GM18508 (cell line): ENCODE measurements at regions not wholly inside any gene's neighbourhood (a gene's known extent, or its start where the extent isn't known, plus 50 kb on each side); places are given as distances from the start of the nearest gene placed in this dataset.

Source experiments
- ATAC-seq: cut with Tn5 transposase; IDR thresholded peaks from one replicate; pipeline ENCODE4 v1.9.1; 2021; ENCODE audit warnings: moderate number of reproducible peaks; ENCODE audit not compliant: insufficient read depth, unreplicated experiment

GRCh38 chr5:62127098-62127736, 178.8 kb upstream of the KIF2A start:
- ATAC-seq: no peak

DNA sequence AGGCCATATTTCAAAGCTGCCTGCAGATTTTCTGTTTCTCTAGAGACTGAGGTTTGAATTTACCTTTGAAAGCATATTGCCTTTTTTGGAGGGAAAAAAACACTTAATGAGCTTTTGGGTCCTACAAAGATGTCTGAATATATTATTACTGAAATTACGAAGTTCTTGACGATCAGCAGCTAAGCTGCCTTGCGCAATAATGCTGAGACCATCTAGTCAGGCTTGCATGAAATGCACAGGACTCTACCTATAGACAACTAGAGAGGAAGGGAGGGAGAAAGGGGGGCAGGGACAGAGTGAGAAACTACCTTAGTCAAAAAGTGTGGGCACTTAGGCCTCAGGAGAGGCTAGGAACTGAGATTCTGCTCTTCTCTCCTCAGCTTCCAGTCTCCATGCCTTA, 175.9 kb upstream of the KIF2A start:
- no peak for ATAC-seq

DNA sequence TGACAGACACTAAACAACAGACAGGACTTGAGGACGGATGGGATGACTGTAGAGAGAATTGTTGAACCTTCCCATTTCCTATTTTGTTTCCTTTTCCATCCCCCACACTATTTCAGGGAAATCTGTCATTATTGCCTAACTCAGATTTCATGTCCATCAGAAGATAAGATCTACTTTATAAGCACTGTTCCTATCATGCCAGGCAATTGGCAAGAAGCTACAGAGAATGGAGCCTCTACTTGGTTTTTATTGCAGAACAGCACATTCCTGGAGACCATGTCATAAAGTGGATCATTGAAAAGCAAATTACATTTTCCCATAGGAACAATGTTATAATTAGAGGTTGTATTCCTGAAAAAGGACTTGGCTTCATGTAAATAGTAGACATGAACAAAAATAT, 173.7 kb upstream of the KIF2A start:
- no peak for ATAC-seq

- no peak for ATAC-seq
Observed at GRCh38 chr5:62133426-62133825, 172.6 kb upstream of the KIF2A start.

DNA sequence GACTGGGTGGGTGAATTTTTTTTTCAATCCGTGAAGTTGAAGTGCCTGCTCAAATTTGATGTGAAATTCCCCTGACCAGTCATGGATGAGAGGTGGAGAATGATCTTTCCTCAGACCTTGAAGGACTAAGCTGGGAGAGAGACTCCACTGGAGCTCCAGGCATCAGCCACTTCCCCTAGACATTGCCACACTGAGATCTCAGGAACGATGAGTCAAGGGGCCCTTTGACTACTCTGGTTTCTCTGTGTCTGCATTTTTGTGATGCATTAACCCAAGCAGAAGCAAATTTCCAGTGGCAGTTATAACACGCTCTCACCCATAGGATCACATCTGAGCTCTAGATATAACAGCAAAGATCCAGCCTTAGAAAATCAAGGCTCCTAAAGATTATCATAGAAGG, 171.2 kb upstream of the KIF2A start:
- ATAC-seq: no peak

DNA sequence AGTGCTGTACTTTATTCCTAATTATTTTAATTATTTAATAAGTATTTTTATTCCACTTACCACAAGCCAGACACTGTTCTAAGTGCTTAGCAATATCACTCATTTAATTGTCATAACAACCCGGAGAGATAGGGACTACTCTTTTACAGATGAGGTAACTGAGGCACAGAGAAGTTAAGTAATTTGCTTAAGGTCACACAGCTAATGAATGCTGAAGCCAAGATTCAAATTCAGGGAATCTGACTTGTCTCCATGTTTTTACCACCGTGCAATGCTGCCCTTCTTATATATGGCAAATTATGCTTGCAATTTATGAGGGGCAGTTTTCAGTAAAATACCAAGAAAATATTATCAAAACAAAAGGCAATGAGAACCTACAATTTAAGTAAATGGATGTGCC, 168.4 kb upstream of the KIF2A start:
- no peak for ATAC-seq

DNA sequence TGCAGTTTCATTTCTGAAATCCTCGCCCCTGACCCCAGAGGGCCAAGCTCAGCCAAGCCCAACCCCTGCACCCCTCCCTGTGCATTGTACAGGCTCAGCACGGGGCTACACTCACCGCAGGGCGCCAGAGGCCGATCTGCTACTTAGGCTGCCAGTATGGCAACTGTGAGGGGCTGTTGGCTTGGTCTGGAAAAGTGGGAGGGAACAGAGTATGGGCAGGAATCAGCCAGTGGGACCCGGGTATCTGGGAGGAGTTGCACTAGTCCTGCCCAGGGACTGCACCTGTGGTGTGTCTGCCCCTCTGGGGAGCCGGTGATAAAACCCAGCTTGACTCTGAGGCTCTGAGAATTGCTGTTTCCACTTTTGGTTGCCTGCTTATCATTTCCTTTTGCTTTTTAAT, 167.4 kb upstream of the KIF2A start:
- ATAC-seq: no peak

DNA sequence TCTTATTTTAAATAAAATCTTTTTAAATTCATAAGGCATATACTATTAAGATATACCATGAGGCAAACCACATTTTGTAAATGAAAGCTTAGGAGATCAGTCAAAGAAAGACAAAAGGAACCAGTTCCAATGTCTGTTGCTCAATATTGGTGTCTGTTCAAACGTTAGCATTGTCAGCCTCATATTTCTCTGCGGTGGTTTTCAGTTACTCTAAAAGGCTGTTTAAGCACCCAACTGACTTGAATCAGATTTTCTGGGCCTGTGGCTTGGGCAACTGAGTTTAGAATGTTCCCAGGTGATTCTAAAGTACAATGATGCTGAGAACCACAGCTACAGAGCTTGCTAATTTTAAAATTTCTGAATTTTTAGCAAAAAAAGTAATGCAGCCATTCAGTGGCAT, 166.3 kb upstream of the KIF2A start:
- no peak for ATAC-seq

GRCh38 chr5:62142351-62142750, 163.7 kb upstream of the KIF2A start:
- ATAC-seq: no peak

DNA sequence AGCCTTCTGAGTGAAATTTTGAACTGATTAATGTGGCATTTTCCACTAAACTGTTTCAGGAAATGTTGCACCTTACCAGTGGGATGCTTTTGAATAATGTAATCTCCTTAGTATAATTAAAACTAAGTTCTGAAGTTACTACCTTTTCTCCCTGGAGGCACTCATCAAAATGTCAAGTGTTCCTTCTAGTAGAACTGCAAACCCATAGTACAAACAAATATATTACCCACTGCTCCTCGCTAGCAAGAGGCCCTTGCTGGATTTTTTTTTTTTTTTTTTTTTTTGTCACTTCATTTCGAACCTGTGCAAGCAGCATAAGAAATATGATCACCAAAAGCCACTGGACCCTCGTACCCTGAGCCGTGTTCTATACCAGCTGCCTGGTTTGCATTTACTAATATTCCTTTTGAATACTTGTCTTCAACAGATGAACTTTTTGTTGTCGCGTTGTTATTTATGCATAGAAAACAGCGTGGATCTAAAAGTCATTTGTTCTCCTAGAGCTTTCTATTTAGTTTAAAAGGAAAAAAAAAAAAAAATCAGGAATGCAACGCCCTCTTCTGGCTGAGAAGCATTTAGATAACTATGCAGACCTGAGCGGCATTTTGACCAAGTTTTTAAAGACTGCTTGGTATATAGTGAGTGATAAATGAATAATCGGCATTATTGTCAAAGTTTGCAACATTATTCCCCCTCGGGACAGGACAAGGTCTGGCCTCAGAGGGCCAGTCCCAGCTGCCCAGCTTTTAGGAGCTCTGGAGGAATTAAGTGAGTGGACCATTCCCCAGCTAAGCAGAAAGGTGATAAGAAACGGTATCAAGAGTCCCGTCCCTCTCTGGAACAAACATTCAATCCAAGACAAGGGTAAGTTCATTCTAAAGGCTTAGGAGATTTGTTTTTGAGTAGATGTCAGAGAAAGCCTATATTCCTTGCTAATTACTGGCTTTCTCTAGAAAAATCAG, 162.5 kb upstream of the KIF2A start:
- no peak for ATAC-seq

- ATAC-seq: no peak
Observed at GRCh38 chr5:62144401-62145022, 161.5 kb upstream of the KIF2A start.

- ATAC-seq: no peak
Observed at GRCh38 chr5:62149879-62150278, 156.1 kb upstream of the KIF2A start.

DNA sequence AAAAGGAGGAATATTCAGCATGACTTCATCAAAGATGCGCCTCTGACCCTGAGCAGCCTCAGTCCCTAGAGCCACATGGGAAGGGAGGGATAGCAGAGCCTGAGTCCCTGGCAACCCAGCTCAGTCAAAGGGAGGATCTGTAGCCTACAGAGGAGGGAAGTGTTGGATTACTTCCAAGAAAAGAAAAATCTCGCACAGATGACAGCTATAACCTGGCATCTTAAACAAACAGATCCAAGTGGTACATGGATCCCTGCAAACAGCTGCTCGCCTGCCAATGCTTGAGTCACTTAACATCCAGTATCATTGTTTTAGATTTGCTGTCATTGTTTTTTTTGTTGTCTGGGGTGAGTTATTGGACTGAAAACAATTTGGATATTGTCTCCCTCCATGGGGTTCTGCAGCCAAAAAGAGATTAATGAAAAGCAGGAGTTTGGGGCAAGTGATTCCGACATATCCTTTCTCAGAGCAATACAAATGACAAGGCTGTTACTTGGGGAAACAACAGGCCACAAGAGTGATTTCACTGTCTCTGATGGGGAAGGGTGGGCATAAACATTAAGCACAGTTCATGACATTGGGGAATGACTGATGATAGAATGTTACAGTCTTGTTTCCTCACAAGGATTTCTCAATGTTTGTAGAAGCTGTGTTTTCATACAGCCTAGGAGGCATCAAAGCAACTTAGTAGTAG, 153.5 kb upstream of the KIF2A start:
- ATAC-seq: no peak

GRCh38 chr5:62154758-62155157, 151.2 kb upstream of the KIF2A start:
- ATAC-seq: no peak

- ATAC-seq: no peak
Observed at GRCh38 chr5:62155988-62156387, 150.0 kb upstream of the KIF2A start.

- ATAC-seq: no peak
Observed at GRCh38 chr5:62167561-62168057, 138.4 kb upstream of the KIF2A start.

DNA sequence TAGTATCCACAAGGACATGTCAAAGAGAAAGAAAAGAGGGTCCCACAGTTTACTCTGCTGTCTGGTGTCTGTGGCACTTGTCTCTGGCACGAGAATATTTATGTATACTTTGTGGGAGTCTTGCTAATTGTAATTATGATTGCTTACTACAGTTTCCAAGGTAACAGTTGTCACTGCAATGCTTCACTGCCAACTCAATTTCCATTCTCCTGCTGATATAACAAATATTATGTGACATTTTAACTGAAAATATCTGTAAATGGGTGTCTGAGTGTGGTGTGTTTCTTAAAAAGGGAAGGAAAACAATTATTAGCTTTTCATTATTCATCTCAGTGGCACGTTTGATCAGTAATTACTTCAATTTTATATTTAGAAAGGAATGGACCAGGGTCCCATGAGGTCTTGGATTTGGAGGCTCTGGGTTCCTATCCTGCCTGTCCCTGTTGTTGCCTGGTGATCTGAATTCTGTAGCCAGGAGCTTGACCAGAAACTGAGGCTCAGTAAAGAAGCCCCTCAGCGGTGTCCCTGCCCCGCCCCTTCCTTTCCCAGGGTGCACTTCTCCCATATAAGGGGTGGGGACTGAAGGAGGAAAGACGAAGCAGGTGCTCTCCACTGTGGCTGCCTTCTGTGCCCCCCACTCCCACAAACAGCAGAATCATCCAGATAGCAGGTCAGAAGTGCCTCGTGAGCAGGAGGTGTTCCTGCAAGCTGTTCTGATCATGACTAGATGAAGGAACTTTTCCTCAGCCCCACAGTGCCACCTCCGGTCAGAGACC, 137.3 kb upstream of the KIF2A start:
- no peak for ATAC-seq

DNA sequence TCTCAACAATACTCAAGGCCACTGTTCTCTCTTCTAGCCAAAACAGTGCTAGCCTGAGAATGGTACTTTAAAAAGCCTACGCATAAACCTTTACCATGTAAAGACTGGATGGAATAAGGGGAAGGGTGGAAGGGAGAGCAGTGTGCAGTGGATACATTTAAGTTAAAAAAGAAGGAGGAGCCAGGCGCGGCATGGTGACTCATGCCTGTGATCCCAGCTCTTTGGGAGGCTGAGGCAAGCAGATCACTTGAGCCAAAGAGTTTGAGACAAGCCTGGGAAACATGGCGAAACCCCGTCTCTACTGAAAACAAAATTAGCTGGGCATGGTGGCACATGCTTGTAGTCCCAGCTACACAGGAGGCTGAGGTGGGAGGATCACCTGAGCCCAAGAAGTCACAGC, 127.7 kb upstream of the KIF2A start:
- ATAC-seq: no peak

DNA sequence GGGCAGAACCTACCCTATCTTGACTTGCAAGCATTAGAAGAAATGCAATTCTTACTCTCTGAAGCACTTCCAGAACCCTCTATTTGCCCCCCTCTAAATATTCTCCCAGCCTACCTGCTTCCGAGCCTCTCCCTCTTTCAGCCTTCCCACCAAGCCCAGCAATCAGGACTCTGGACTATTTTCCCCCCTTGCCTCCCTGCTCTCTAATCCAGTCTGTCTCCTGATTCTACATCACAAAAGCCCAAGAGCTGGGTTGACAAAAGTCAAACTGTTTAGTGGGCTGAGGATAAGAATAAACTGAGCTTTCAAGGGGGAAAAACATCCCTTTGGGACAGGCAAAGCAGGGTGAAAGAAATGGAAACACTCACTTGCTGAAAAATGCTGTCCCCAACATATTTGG, 123.2 kb upstream of the KIF2A start:
- no peak for ATAC-seq

- ATAC-seq: no peak
Observed at GRCh38 chr5:62183727-62184126, 122.3 kb upstream of the KIF2A start.
